ENCODE measurements at regions not wholly inside any gene's neighbourhood (a gene's known extent, or its start where the extent isn't known, plus 50 kb on each side); places are given as distances from the start of the nearest gene placed in this dataset.

GRCh38 chrX:96311366-96311765 lies 373.3 kb upstream of the DIAPH2 start:
- DNase-seq (ENCODE audit: low spot score): no peak

GRCh38 chrX:96314985-96315384 lies 369.7 kb upstream of the DIAPH2 start:
- no peak for DNase-seq (ENCODE audit: low spot score)

GRCh38 chrX:96361844-96362243 lies 322.8 kb upstream of the DIAPH2 start:
- DNase-seq (ENCODE audit: low spot score): no peak

GRCh38 chrX:96372313-96373046 lies 312.2 kb upstream of the DIAPH2 start:
- DNase-seq (ENCODE audit: low spot score): peak; percentile 80

GRCh38 chrX:96373047-96373355 lies 311.6 kb upstream of the DIAPH2 start:
- no peak for DNase-seq (ENCODE audit: low spot score)

- no peak for DNase-seq (ENCODE audit: low spot score)
These were observed 308.4 kb upstream of the DIAPH2 start for GRCh38 chrX:96376266-96376665.

GRCh38 chrX:96379951-96380350 lies 304.7 kb upstream of the DIAPH2 start:
- no peak for DNase-seq (ENCODE audit: low spot score)

GRCh38 chrX:96382018-96382417 lies 302.6 kb upstream of the DIAPH2 start:
- DNase-seq (ENCODE audit: low spot score): no peak

- DNase-seq (ENCODE audit: low spot score): no peak
These were observed 301.2 kb upstream of the DIAPH2 start for GRCh38 chrX:96383428-96383827.

GRCh38 chrX:96386325-96386724 lies 298.3 kb upstream of the DIAPH2 start:
- DNase-seq (ENCODE audit: low spot score): no peak

GRCh38 chrX:96386981-96387380 lies 297.7 kb upstream of the DIAPH2 start:
- DNase-seq (ENCODE audit: low spot score): peak; percentile 18

GRCh38 chrX:96387801-96388200 lies 296.8 kb upstream of the DIAPH2 start:
- DNase-seq (ENCODE audit: low spot score): no peak

GRCh38 chrX:96389281-96390047 lies 295.2 kb upstream of the DIAPH2 start:
- DNase-seq (ENCODE audit: low spot score): no peak

- DNase-seq (ENCODE audit: low spot score): no peak
These were observed 290.0 kb upstream of the DIAPH2 start for GRCh38 chrX:96394598-96394997.

GRCh38 chrX:96403446-96403845 lies 281.2 kb upstream of the DIAPH2 start:
- DNase-seq (ENCODE audit: low spot score): peak; percentile 42

GRCh38 chrX:96405842-96406241 lies 278.8 kb upstream of the DIAPH2 start:
- no peak for DNase-seq (ENCODE audit: low spot score)

- peak; percentile 87 for DNase-seq (ENCODE audit: low spot score)
These were observed 277.6 kb upstream of the DIAPH2 start for GRCh38 chrX:96407072-96407471.

GRCh38 chrX:96407501-96407900 lies 277.1 kb upstream of the DIAPH2 start:
- DNase-seq (ENCODE audit: low spot score): peak; percentile 85

GRCh38 chrX:96407981-96408380 lies 276.7 kb upstream of the DIAPH2 start:
- no peak for DNase-seq (ENCODE audit: low spot score)

GRCh38 chrX:96410927-96411326 lies 273.7 kb upstream of the DIAPH2 start:
- no peak for DNase-seq (ENCODE audit: low spot score)

GRCh38 chrX:96417695-96418094 lies 266.9 kb upstream of the DIAPH2 start:
- no peak for DNase-seq (ENCODE audit: low spot score)

GRCh38 chrX:96424007-96424406 lies 260.6 kb upstream of the DIAPH2 start:
- no peak for DNase-seq (ENCODE audit: low spot score)

GRCh38 chrX:96425200-96425599 lies 259.4 kb upstream of the DIAPH2 start:
- no peak for DNase-seq (ENCODE audit: low spot score)

All from HT-29 (cell line).